Progenitor cell of endocrine pancreas (in vitro differentiated cells): ENCODE measurements at regions not wholly inside any gene's neighbourhood (a gene's known extent, or its start where the extent isn't known, plus 50 kb on each side); places are given as distances from the start of the nearest gene placed in this dataset.

ENCODE experiments used
- DNase-seq: peaks from one replicate; pipeline ENCODE4 v3.0.0; 2021; ENCODE audit warnings: low spot score; ENCODE audit not compliant: unreplicated experiment
- H3K27ac Mint-ChIP-seq: 2 replicates; pipeline ENCODE4 v1.8.0; 2021; ENCODE audit warnings: mild to moderate bottlenecking, moderate library complexity, mixed read lengths
- H3K27me3 Mint-ChIP-seq: 2 replicates; pipeline ENCODE4 v1.8.0; 2021; ENCODE audit warnings: mixed read lengths
- H3K36me3 Mint-ChIP-seq: 2 replicates; pipeline ENCODE4 v1.8.0; 2022; ENCODE audit warnings: mixed read lengths; ENCODE audit not compliant: insufficient read depth
- H3K4me1 Mint-ChIP-seq: 2 replicates; pipeline ENCODE4 v1.8.0; 2021; ENCODE audit warnings: low read depth, mixed read lengths
- H3K4me3 Mint-ChIP-seq: 2 replicates; pipeline ENCODE4 v1.8.0; 2021; ENCODE audit warnings: low read depth, mild to moderate bottlenecking, moderate library complexity, mixed read lengths
- H3K9me3 Mint-ChIP-seq: 2 replicates; pipeline ENCODE4 v1.8.0; 2021; ENCODE audit warnings: low read depth, mixed read lengths
- TF ChIP-seq, protein P1 (sequence below): fragments of 200-600 bp; sonication (generic); IDR thresholded peaks from one replicate; pipeline ENCODE4 v1.5.0; 2021; ENCODE audit warnings: antibody characterized with exemption, mild to moderate bottlenecking; ENCODE audit not compliant: unreplicated experiment

DNA sequence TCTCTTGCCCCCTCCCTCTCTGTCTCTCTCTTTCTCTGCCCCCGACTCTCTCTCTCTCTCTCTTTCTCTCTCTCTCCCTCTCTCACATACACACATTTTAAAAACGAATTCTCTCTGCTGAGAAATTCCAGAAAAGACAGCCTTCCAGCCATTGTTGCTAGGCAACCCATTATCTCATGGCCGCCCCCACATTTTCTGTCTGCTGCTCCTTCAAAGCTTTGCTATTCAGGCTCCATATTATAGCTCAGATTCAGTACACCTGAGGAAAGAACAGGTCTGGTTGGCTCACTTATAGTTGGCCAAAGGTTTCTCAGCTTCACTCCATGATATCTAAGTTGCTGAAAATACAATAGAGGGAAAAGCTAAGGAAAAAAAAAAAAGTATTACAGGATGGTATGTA lies 174.4 kb upstream of the RADX start:
- no peak for DNase-seq
- Mint-ChIP-seq H3K4me1 (no peaks in the 10 kb centered on the region), H3K4me3 (no peak overlapping the region), H3K27me3 (no peaks in the 10 kb centered on the region), H3K27ac (no peak overlapping the region), H3K36me3 (no peaks in the 10 kb centered on the region), H3K9me3 (peaks cover 26% of the 10 kb centered on the region)
- TF ChIP-seq, protein P1, sequence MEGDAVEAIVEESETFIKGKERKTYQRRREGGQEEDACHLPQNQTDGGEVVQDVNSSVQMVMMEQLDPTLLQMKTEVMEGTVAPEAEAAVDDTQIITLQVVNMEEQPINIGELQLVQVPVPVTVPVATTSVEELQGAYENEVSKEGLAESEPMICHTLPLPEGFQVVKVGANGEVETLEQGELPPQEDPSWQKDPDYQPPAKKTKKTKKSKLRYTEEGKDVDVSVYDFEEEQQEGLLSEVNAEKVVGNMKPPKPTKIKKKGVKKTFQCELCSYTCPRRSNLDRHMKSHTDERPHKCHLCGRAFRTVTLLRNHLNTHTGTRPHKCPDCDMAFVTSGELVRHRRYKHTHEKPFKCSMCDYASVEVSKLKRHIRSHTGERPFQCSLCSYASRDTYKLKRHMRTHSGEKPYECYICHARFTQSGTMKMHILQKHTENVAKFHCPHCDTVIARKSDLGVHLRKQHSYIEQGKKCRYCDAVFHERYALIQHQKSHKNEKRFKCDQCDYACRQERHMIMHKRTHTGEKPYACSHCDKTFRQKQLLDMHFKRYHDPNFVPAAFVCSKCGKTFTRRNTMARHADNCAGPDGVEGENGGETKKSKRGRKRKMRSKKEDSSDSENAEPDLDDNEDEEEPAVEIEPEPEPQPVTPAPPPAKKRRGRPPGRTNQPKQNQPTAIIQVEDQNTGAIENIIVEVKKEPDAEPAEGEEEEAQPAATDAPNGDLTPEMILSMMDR = no peak

GRCh38 chrX:106450405-106450804 lies 161.4 kb upstream of the RADX start:
- no peaks in the 10 kb centered on the region for H3K27me3 Mint-ChIP-seq
- TF ChIP-seq, protein P1 = no peak
- H3K9me3 Mint-ChIP-seq = peaks cover 39% of the 10 kb centered on the region
- no peaks in the 10 kb centered on the region for H3K36me3 Mint-ChIP-seq
- H3K27ac Mint-ChIP-seq = no peak overlapping the region
- no peaks in the 10 kb centered on the region for H3K4me1 Mint-ChIP-seq
- H3K4me3 Mint-ChIP-seq = no peak overlapping the region
- no peak for DNase-seq

DNA sequence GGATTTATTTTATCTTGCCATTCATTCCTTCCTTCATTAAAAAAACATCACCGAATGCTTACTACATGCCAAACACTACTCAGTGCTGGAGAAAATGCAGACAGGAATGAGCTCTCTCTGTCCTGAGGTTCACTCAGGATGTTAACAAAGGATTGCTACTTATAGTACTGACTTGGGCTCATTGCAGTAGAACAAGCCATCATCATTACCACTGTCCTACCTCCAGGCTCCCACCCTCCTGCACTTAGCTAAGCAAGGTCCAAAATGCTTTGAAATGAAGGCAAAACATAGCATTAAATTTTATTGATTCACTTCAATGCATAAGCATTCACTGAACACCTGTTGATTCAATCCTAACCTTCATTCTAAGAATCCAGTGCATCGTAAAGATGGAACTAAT lies 159.8 kb upstream of the RADX start:
- H3K9me3 Mint-ChIP-seq = peaks cover 33% of the 10 kb centered on the region
- no peaks in the 10 kb centered on the region for H3K4me1 Mint-ChIP-seq
- no peak overlapping the region for H3K4me3 Mint-ChIP-seq
- H3K27ac Mint-ChIP-seq = no peak overlapping the region
- TF ChIP-seq, protein P1 = no peak
- H3K36me3 Mint-ChIP-seq = no peaks in the 10 kb centered on the region
- no peaks in the 10 kb centered on the region for H3K27me3 Mint-ChIP-seq
- DNase-seq = no peak

DNA sequence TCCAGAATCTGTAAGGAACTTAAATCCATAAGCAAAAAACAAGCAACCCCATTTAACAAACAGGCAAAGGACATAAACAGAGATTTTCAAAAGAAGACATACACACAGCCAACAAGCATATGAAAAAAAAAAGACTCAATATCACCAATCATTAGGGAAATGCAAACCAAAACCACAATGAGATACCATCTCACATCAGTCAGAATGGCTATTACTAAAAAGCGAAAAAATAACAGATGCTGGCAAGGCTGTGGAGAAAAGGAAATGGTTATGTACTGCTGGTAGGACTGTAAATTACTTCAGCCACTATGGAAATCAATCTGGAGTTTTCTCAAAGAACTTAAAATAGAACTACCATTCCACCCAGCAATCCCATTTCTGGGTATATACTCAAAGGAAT lies 156.8 kb upstream of the RADX start:
- H3K27ac Mint-ChIP-seq = no peak overlapping the region
- no peaks in the 10 kb centered on the region for H3K27me3 Mint-ChIP-seq
- no peak for DNase-seq
- no peak overlapping the region for H3K4me3 Mint-ChIP-seq
- no peaks in the 10 kb centered on the region for H3K36me3 Mint-ChIP-seq
- no peaks in the 10 kb centered on the region for H3K4me1 Mint-ChIP-seq
- peaks cover 34% of the 10 kb centered on the region for H3K9me3 Mint-ChIP-seq
- TF ChIP-seq, protein P1 = no peak

DNA sequence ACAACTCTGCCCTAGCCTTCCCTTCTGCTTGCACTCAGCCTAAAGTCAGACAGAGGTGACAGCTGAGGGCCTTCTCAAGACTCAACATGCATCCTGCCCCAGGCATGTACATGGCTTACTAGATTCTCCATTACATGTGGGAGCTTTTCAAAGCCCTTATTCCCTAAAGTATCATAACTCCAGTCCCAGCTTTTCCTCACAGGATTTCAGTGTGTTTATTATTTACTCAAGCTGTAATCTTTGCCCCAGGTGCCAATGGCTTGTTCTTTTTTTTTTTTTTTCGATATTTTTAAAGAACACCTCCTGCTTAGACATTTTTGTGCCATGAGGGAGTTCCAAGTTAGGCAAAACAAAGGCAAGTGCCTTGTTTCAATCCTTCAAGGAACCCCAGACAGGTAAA lies 154.0 kb upstream of the RADX start:
- peaks cover 29% of the 10 kb centered on the region for H3K9me3 Mint-ChIP-seq
- no peaks in the 10 kb centered on the region for H3K4me1 Mint-ChIP-seq
- no peaks in the 10 kb centered on the region for H3K36me3 Mint-ChIP-seq
- H3K4me3 Mint-ChIP-seq = no peak overlapping the region
- H3K27me3 Mint-ChIP-seq = no peaks in the 10 kb centered on the region
- no peak for DNase-seq
- TF ChIP-seq, protein P1 = no peak
- H3K27ac Mint-ChIP-seq = no peak overlapping the region
